ENCODE measurements at regions not wholly inside any gene's neighbourhood (a gene's known extent, or its start where the extent isn't known, plus 50 kb on each side); places are given as distances from the start of the nearest gene placed in this dataset.

DNA sequence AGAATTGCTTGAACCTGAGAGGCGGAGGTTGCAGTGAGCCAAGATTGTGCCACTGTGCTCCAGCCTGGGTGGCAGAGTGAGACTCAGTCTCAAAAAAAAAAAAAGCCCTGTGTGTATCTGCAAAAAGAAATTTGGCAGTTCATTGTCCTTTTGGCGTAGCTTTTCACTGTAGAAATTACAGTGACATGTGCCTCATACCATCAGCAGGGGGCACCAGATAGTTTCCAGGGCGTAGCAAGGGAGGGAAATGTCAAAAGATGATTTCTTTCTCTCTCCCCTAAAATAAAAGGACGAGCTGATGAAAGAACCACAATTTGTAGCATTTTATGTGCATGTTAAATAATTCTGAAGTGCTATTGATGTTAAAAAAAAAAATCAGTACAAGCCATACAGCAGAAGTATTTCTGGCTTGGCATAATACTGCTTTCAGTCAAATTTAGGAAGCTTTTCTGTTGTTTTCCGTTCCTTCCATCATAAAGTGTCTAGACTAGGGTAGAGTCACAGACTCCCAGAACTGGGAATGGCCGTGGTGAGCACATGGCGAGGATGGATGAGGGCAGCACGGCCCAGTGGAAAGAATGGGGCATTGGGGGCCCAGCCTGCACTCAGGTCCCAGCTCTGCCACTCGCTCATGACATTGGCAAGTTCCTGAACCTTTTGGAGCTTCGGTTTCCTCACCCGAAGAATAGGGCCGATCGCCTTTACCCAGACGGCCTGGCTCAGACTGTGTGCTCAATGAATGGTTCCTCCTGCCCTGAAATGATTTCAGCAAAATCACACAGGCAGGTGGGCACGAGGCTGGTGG lies 59.8 kb upstream of the RPH3AL start:
- DNase-seq: peak; percentile 70

- no peak for DNase-seq
Measured at GRCh38 chr17:411421-412120, 59.0 kb upstream of the RPH3AL start.

GRCh38 chr17:410543-411401 lies 58.2 kb upstream of the RPH3AL start:
- DNase-seq: peak; percentile 69

- DNase-seq: peak; percentile 100
Measured at GRCh38 chr17:409848-410542, 57.4 kb upstream of the RPH3AL start.

DNA sequence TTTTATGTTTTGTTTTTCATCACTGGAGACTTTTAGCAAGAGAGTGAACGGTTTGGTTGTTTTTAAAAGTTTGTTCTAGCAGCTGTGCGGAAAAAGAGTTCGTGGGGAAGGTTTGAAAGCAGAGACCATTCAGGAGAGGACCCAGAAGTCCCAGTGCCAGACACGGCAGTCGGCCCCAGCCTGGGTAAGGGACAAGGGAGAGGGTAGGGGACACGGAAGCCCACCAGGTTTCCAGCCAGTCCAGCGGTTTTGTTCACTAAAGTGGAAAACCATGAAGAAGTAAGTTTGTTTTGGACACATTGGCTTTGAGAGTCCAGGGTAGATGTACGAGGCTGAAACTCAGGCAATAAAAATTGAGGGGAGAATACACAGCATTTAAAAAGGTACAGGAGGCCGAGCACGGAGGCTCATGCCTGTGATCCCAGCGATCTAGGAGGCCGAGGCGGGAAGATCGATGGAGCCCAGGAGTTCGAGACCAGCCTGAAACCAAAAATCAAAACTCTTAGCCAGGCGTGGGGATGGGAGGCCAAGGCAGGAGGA lies 56.8 kb upstream of the RPH3AL start:
- DNase-seq: no peak

- no peak for DNase-seq
Measured at GRCh38 chr17:404703-405102, 52.1 kb upstream of the RPH3AL start.

All from stimulated activated CD8-positive, alpha-beta memory T cell treated with anti-CD3 and anti-CD28 coated beads, Interleukin-4, amount 100 ng/mL, for 48 hours (primary cell).